GM19238 (cell line): ENCODE measurements at regions not wholly inside any gene's neighbourhood (a gene's known extent, or its start where the extent isn't known, plus 50 kb on each side); places are given as distances from the start of the nearest gene placed in this dataset.

Experiments
- DNase-seq: peaks from one replicate; pipeline ENCODE4 v3.0.0; 2011; ENCODE audit warnings: low spot score; ENCODE audit not compliant: insufficient read length

GRCh38 chr22:48748860-48749554 is 1078.7 kb downstream of the BRD1 start:
- DNase-seq = no peak

GRCh38 chr22:48748113-48748859 is 1079.4 kb downstream of the BRD1 start:
- no peak for DNase-seq

GRCh38 chr22:48746789-48747425 is 1080.8 kb downstream of the BRD1 start:
- no peak for DNase-seq

GRCh38 chr22:48745842-48746788 is 1081.6 kb downstream of the BRD1 start:
- no peak for DNase-seq

- no peak for DNase-seq
Measured at GRCh38 chr22:48744967-48745841, 1082.5 kb downstream of the BRD1 start.

GRCh38 chr22:48744283-48744641 is 1083.4 kb downstream of the BRD1 start:
- no peak for DNase-seq

GRCh38 chr22:48743601-48744282 is 1083.9 kb downstream of the BRD1 start:
- no peak for DNase-seq

GRCh38 chr22:48742556-48743343 is 1084.9 kb downstream of the BRD1 start:
- DNase-seq = no peak

- no peak for DNase-seq
Measured at GRCh38 chr22:48742191-48742555, 1085.5 kb downstream of the BRD1 start.

- DNase-seq = no peak
Measured at GRCh38 chr22:48741540-48741939, 1086.1 kb downstream of the BRD1 start.

GRCh38 chr22:48740731-48741405 is 1086.8 kb downstream of the BRD1 start:
- DNase-seq = no peak

- no peak for DNase-seq
Measured at GRCh38 chr22:48740086-48740730, 1087.5 kb downstream of the BRD1 start.

- no peak for DNase-seq
Measured at GRCh38 chr22:48739348-48740085, 1088.2 kb downstream of the BRD1 start.

GRCh38 chr22:48738204-48738980 is 1089.3 kb downstream of the BRD1 start:
- DNase-seq = no peak

- no peak for DNase-seq
Measured at GRCh38 chr22:48737461-48738203, 1090.0 kb downstream of the BRD1 start.
